ENCODE measurements at regions not wholly inside any gene's neighbourhood (a gene's known extent, or its start where the extent isn't known, plus 50 kb on each side); places are given as distances from the start of the nearest gene placed in this dataset.

DNA sequence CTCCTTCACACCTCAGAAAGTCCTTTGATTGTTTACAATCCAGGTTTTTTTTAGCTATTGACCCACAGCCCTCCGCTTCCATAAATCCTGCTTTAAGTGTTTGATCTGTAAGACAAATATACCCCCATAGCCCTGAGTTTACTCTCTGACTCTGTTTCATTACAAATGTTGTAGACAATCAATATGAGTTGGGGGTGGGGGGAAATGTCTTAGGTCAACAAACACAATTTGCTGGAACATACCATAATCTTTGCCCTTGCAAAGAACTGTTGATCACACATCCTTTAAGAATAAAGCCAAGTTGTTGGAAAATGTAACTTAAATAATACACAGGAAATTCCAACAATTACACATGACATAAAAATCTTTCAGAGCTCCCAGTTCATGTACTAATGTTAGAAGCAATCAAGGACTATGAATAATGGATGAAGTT lies 301.8 kb upstream of the SEMA6D start (continued):
- TF ChIP-seq KIAA2018 (CRISPR knock-in tag; IDR thresholded peaks at IDR 0.05; ENCODE audit: borderline replicate concordance) (no peak), ZNF264 (CRISPR knock-in tag; IDR thresholded peaks at IDR 0.05) (no peak), ZNF446 (CRISPR knock-in tag; IDR thresholded peaks at IDR 0.05) (no peak), ZNF772 (CRISPR knock-in tag; IDR thresholded peaks at IDR 0.05) (no peak), ZGPAT (CRISPR knock-in tag; IDR thresholded peaks at IDR 0.05) (no peak), HMGXB4 (CRISPR knock-in tag; IDR thresholded peaks at IDR 0.05; ENCODE audit: borderline replicate concordance in 1 of 2, low read depth in 1 of 2) (no peak), HNF4G (IDR thresholded peaks at IDR 0.05; ENCODE audit: borderline replicate concordance, low read depth, low read length) (no peak), HNF4G (CRISPR knock-in tag; IDR thresholded peaks at IDR 0.05; ENCODE audit: borderline replicate concordance, low read depth) (no peak), FOXC1 (CRISPR knock-in tag; IDR thresholded peaks at IDR 0.05; ENCODE audit: borderline replicate concordance) (no peak), JUN (CRISPR knock-in tag; IDR thresholded peaks at IDR 0.05) (no peak), KAT2B (IDR thresholded peaks at IDR 0.05; ENCODE audit: borderline replicate concordance, low read depth, low read length) (peak; percentile 15; the same call in 1 of the 2 replicates), TBX3 (IDR thresholded peaks at IDR 0.05; ENCODE audit: borderline replicate concordance) (peak; percentile 88; the same call in 1 of the 2 replicates)
- TF ChIP-seq, protein P1, sequence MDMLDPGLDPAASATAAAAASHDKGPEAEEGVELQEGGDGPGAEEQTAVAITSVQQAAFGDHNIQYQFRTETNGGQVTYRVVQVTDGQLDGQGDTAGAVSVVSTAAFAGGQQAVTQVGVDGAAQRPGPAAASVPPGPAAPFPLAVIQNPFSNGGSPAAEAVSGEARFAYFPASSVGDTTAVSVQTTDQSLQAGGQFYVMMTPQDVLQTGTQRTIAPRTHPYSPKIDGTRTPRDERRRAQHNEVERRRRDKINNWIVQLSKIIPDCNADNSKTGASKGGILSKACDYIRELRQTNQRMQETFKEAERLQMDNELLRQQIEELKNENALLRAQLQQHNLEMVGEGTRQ (IDR thresholded peaks at IDR 0.05; ENCODE audit: low read depth, low read length), result no peak
- TF ChIP-seq, protein P1 (CRISPR knock-in tag; IDR thresholded peaks at IDR 0.05; ENCODE audit: borderline replicate concordance), result no peak
